NOMO-1 treated with DMSO at 0.1 percent for 48 hours (cell line): ENCODE measurements at regions not wholly inside any gene's neighbourhood (a gene's known extent, or its start where the extent isn't known, plus 50 kb on each side); places are given as distances from the start of the nearest gene placed in this dataset.
"Not testable (repeated sequence)": the region's sequence is repeated elsewhere in the genome, so short reads cannot be mapped to it uniquely, and the experiment has no call there.

Experiments
- DNase-seq: peaks from one replicate; lab custom pipeline; 2025; ENCODE audit not compliant: unreplicated experiment; lab: John Stamatoyannopoulos, UW

GRCh38 chr20:30164389-30164788 lies 1093.1 kb upstream of the DEFB115 start:
- DNase-seq, result not testable (repeated sequence)

GRCh38 chr20:30167540-30167939 lies 1089.9 kb upstream of the DEFB115 start:
- no peak for DNase-seq

GRCh38 chr20:30168025-30168799 lies 1089.3 kb upstream of the DEFB115 start:
- DNase-seq, result no peak

- no peak for DNase-seq
Measured at GRCh38 chr20:30168800-30169138, 1088.7 kb upstream of the DEFB115 start.

GRCh38 chr20:30175681-30176080 lies 1081.8 kb upstream of the DEFB115 start:
- no peak for DNase-seq

- DNase-seq, result not testable (repeated sequence)
Measured at GRCh38 chr20:30183124-30183523, 1074.3 kb upstream of the DEFB115 start.

- not testable (repeated sequence) for DNase-seq
Measured at GRCh38 chr20:30191785-30192184, 1065.7 kb upstream of the DEFB115 start.

GRCh38 chr20:30234477-30234876 lies 1023.0 kb upstream of the DEFB115 start:
- not testable (repeated sequence) for DNase-seq

- not testable (repeated sequence) for DNase-seq
Measured at GRCh38 chr20:30275073-30275472, 982.4 kb upstream of the DEFB115 start.

GRCh38 chr20:30281584-30282197 lies 975.8 kb upstream of the DEFB115 start:
- no peak for DNase-seq

GRCh38 chr20:30283476-30284280 lies 973.8 kb upstream of the DEFB115 start:
- not testable (repeated sequence) for DNase-seq

- no peak for DNase-seq
Measured at GRCh38 chr20:30284281-30284905, 973.1 kb upstream of the DEFB115 start.

GRCh38 chr20:30285677-30286076 lies 971.8 kb upstream of the DEFB115 start:
- DNase-seq, result no peak

- no peak for DNase-seq
Measured at GRCh38 chr20:30286157-30286556, 971.3 kb upstream of the DEFB115 start.

- not testable (repeated sequence) for DNase-seq
Measured at GRCh38 chr20:30287459-30287858, 970.0 kb upstream of the DEFB115 start.

- DNase-seq, result no peak
Measured at GRCh38 chr20:30288346-30288745, 969.1 kb upstream of the DEFB115 start.

- not testable (repeated sequence) for DNase-seq
Measured at GRCh38 chr20:30289049-30289448, 968.4 kb upstream of the DEFB115 start.

- not testable (repeated sequence) for DNase-seq
Measured at GRCh38 chr20:30289711-30290141, 967.7 kb upstream of the DEFB115 start.

GRCh38 chr20:30290361-30291063 lies 967.0 kb upstream of the DEFB115 start:
- not testable (repeated sequence) for DNase-seq

- DNase-seq, result not testable (repeated sequence)
Measured at GRCh38 chr20:30291064-30291379, 966.4 kb upstream of the DEFB115 start.

GRCh38 chr20:30291686-30292085 lies 965.8 kb upstream of the DEFB115 start:
- DNase-seq, result not testable (repeated sequence)
